ENCODE measurements at regions not wholly inside any gene's neighbourhood (a gene's known extent, or its start where the extent isn't known, plus 50 kb on each side); places are given as distances from the start of the nearest gene placed in this dataset.
"Not testable (repeated sequence)": the region's sequence is repeated elsewhere in the genome, so short reads cannot be mapped to it uniquely, and the experiment has no call there.

GRCh38 chr17:68670967-68671693 lies 70.0 kb upstream of the FAM20A start:
- no peaks in the 10 kb centered on the region for H3K4me1 Mint-ChIP-seq
- H3K27me3 Mint-ChIP-seq, result peaks cover 14 to 28% (median 17%) of the 10 kb centered on the region in 3 donors
- H3K9me3 Mint-ChIP-seq, result peaks cover 0 to 7% (median 0%) of the 10 kb centered on the region in 7 donors
- no peak overlapping the region for H3K27ac Mint-ChIP-seq
- no peak for ATAC-seq (ENCODE audit: low read depth in 2 of 2)
- no peak overlapping the region for H3K4me3 Mint-ChIP-seq
- no peak for DNase-seq
- H3K36me3 Mint-ChIP-seq, result no peaks in the 10 kb centered on the region

- H3K4me3 Mint-ChIP-seq; H3K4me1 Mint-ChIP-seq; H3K27ac Mint-ChIP-seq; ATAC-seq (ENCODE audit: low read depth in 2 of 2); DNase-seq: not testable (repeated sequence)
- peaks cover 26 to 41% (median 34%) of the 10 kb centered on the region in 3 donors for H3K27me3 Mint-ChIP-seq
- peaks cover 0 to 24% (median 4%) of the 10 kb centered on the region in 7 donors for H3K9me3 Mint-ChIP-seq
- peaks cover 0 to 11% of the 10 kb centered on the region in 2 donors for H3K36me3 Mint-ChIP-seq
Observed at GRCh38 chr17:68666438-68666837, 65.3 kb upstream of the FAM20A start.

GRCh38 chr17:68665373-68665772 lies 64.2 kb upstream of the FAM20A start:
- DNase-seq (no peak), ATAC-seq (ENCODE audit: low read depth in 2 of 2) (no peak)
- H3K27ac Mint-ChIP-seq, result no peak overlapping the region
- H3K27me3 Mint-ChIP-seq, result peaks cover 26 to 46% (median 34%) of the 10 kb centered on the region in 3 donors
- H3K4me3 Mint-ChIP-seq, result no peak overlapping the region
- no peaks in the 10 kb centered on the region for H3K4me1 Mint-ChIP-seq
- peaks cover 0 to 11% of the 10 kb centered on the region in 2 donors for H3K36me3 Mint-ChIP-seq
- peaks cover 0 to 24% (median 4%) of the 10 kb centered on the region in 7 donors for H3K9me3 Mint-ChIP-seq

- H3K36me3 Mint-ChIP-seq, result peaks cover 0 to 11% of the 10 kb centered on the region in 2 donors
- ATAC-seq (ENCODE audit: low read depth in 2 of 2) (no peak), DNase-seq (no peak)
- H3K27ac Mint-ChIP-seq, result no peak overlapping the region
- peaks cover 27 to 38% (median 34%) of the 10 kb centered on the region in 3 donors for H3K27me3 Mint-ChIP-seq
- peaks cover 0 to 17% (median 4%) of the 10 kb centered on the region in 7 donors for H3K9me3 Mint-ChIP-seq
- no peak overlapping the region for H3K4me3 Mint-ChIP-seq
- H3K4me1 Mint-ChIP-seq, result no peaks in the 10 kb centered on the region
Observed at GRCh38 chr17:68662479-68662878, 61.3 kb upstream of the FAM20A start.

GRCh38 chr17:68662037-68662432 lies 60.9 kb upstream of the FAM20A start:
- DNase-seq (no peak), ATAC-seq (ENCODE audit: low read depth in 2 of 2) (no peak)
- peaks cover 0 to 11% of the 10 kb centered on the region in 2 donors for H3K36me3 Mint-ChIP-seq
- peaks cover 26 to 37% (median 34%) of the 10 kb centered on the region in 3 donors for H3K27me3 Mint-ChIP-seq
- peaks cover 0 to 17% (median 4%) of the 10 kb centered on the region in 7 donors for H3K9me3 Mint-ChIP-seq
- no peak overlapping the region for H3K4me3 Mint-ChIP-seq
- H3K27ac Mint-ChIP-seq, result no peak overlapping the region
- H3K4me1 Mint-ChIP-seq, result no peaks in the 10 kb centered on the region

GRCh38 chr17:68661265-68662036 lies 60.3 kb upstream of the FAM20A start:
- ATAC-seq (ENCODE audit: low read depth in 2 of 2) (no peak), DNase-seq (no peak)
- Mint-ChIP-seq H3K4me1 (no peaks in the 10 kb centered on the region), H3K4me3 (no peak overlapping the region), H3K36me3 (peaks cover 0 to 11% of the 10 kb centered on the region in 2 donors), H3K9me3 (peaks cover 0 to 17% (median 4%) of the 10 kb centered on the region in 7 donors), H3K27me3 (peaks cover 26 to 33% (median 31%) of the 10 kb centered on the region in 3 donors), H3K27ac (no peak overlapping the region)

GRCh38 chr17:68660302-68660701 lies 59.1 kb upstream of the FAM20A start:
- H3K36me3 Mint-ChIP-seq, result peaks cover 0 to 11% of the 10 kb centered on the region in 2 donors
- peaks cover 23 to 30% (median 26%) of the 10 kb centered on the region in 3 donors for H3K27me3 Mint-ChIP-seq
- H3K27ac Mint-ChIP-seq, result no peak overlapping the region
- no peak overlapping the region for H3K4me3 Mint-ChIP-seq
- no peak for DNase-seq
- H3K9me3 Mint-ChIP-seq, result peaks cover 0 to 17% (median 4%) of the 10 kb centered on the region in 7 donors
- ATAC-seq (ENCODE audit: low read depth in 2 of 2), result no peak
- no peaks in the 10 kb centered on the region for H3K4me1 Mint-ChIP-seq

GRCh38 chr17:68658999-68659780 lies 58.0 kb upstream of the FAM20A start:
- Mint-ChIP-seq H3K9me3 (peaks cover 0 to 10% (median 4%) of the 10 kb centered on the region in 7 donors), H3K4me3 (no peak overlapping the region), H3K36me3 (peaks cover 0 to 11% of the 10 kb centered on the region in 2 donors), H3K4me1 (no peaks in the 10 kb centered on the region), H3K27me3 (peaks cover 23 to 26% (median 24%) of the 10 kb centered on the region in 3 donors), H3K27ac (no peak overlapping the region)
- DNase-seq (no peak), ATAC-seq (ENCODE audit: low read depth in 2 of 2) (no peak)

GRCh38 chr17:68657576-68657975 lies 56.4 kb upstream of the FAM20A start:
- no peaks in the 10 kb centered on the region for H3K4me1 Mint-ChIP-seq
- ATAC-seq (ENCODE audit: low read depth in 2 of 2) (no peak), DNase-seq (no peak)
- no peak overlapping the region for H3K27ac Mint-ChIP-seq
- H3K4me3 Mint-ChIP-seq, result no peak overlapping the region
- no peaks in the 10 kb centered on the region for H3K36me3 Mint-ChIP-seq
- H3K27me3 Mint-ChIP-seq, result peaks cover 8 to 12% (median 11%) of the 10 kb centered on the region in 3 donors
- peaks cover 0 to 4% (median 0%) of the 10 kb centered on the region in 7 donors for H3K9me3 Mint-ChIP-seq

GRCh38 chr17:68657166-68657565 lies 56.0 kb upstream of the FAM20A start:
- H3K9me3 Mint-ChIP-seq, result peaks cover 0 to 3% (median 0%) of the 10 kb centered on the region in 7 donors
- H3K36me3 Mint-ChIP-seq, result no peaks in the 10 kb centered on the region
- no peak overlapping the region for H3K27ac Mint-ChIP-seq
- no peak for DNase-seq
- H3K27me3 Mint-ChIP-seq, result peaks cover 7 to 12% (median 8%) of the 10 kb centered on the region in 3 donors
- no peak for ATAC-seq (ENCODE audit: low read depth in 2 of 2)
- H3K4me3 Mint-ChIP-seq, result no peak overlapping the region
- H3K4me1 Mint-ChIP-seq, result no peaks in the 10 kb centered on the region

GRCh38 chr17:68656666-68657065 lies 55.5 kb upstream of the FAM20A start:
- DNase-seq (no peak), ATAC-seq (ENCODE audit: low read depth in 2 of 2) (no peak)
- Mint-ChIP-seq H3K9me3 (peaks cover 0 to 2% (median 0%) of the 10 kb centered on the region in 7 donors), H3K4me3 (no peak overlapping the region), H3K27me3 (peaks cover 4 to 12% (median 8%) of the 10 kb centered on the region in 3 donors), H3K4me1 (no peaks in the 10 kb centered on the region), H3K36me3 (no peaks in the 10 kb centered on the region), H3K27ac (no peak overlapping the region)

All from naive B cell (primary cell).